SK-N-SH treated with all-trans-retinoic acid at 6 μM for 48 hours (cell line): ENCODE measurements at regions not wholly inside any gene's neighbourhood (a gene's known extent, or its start where the extent isn't known, plus 50 kb on each side); places are given as distances from the start of the nearest gene placed in this dataset.

Source experiments
- ATAC-seq: fragments of 200-7000 bp; cut with Tn5 transposase; 3 replicates; pipeline ENCODE4 v1.9.1; 2020; ENCODE audit warnings: mild to moderate bottlenecking, moderate library complexity
- ARNTL ChIP-seq: fragments of 450-650 bp; formaldehyde crosslinking; IDR thresholded peaks from 2 replicates; pipeline ENCODE4 v1.5.0; 2020; ENCODE audit warnings: low read depth, mild to moderate bottlenecking, moderate library complexity, borderline replicate concordance
- BACH2 ChIP-seq: fragments of 250-450 bp; sonication (Bioruptor Pico); IDR thresholded peaks from 2 replicates; pipeline ENCODE4 v1.9.0; 2021; ENCODE audit warnings: mild to moderate bottlenecking, borderline replicate concordance
- CSDC2 ChIP-seq: fragments of 250-450 bp; sonication (Bioruptor Pico); IDR thresholded peaks from 2 replicates; pipeline ENCODE4 v1.5.0; 2020; ENCODE audit warnings: mild to moderate bottlenecking, moderate library complexity
- CSRNP3 ChIP-seq: fragments of 250-450 bp; sonication (Bioruptor Pico); IDR thresholded peaks from 2 replicates; pipeline ENCODE4 v1.5.1; 2021; ENCODE audit warnings: mild to moderate bottlenecking, moderate library complexity
- ESRRG ChIP-seq: fragments of 250-450 bp; sonication (Bioruptor Pico); IDR thresholded peaks from 2 replicates; pipeline ENCODE4 v1.6.1; 2021; ENCODE audit warnings: mild to moderate bottlenecking
- GLIS3 ChIP-seq: fragments of 250-450 bp; sonication (Bioruptor Pico); IDR thresholded peaks from 2 replicates; pipeline ENCODE4 v1.5.0; 2020; ENCODE audit warnings: mild to moderate bottlenecking, moderate library complexity
- ISL1 ChIP-seq: fragments of 250-450 bp; sonication (Bioruptor Pico); IDR thresholded peaks from 2 replicates; pipeline ENCODE4 v2.1.2; 2022; ENCODE audit warnings: mild to moderate bottlenecking, moderate library complexity
- OSR1 ChIP-seq: fragments of 250-450 bp; sonication (Bioruptor Pico); IDR thresholded peaks from 2 replicates; pipeline ENCODE4 v1.8.0; 2022; ENCODE audit warnings: moderate library complexity, mild to moderate bottlenecking, inconsistent platforms
- PPARA ChIP-seq: fragments of 250-450 bp; sonication (Bioruptor Pico); IDR thresholded peaks from 2 replicates; pipeline ENCODE4 v1.5.0; 2020; ENCODE audit warnings: mild to moderate bottlenecking, borderline replicate concordance
- RARB ChIP-seq: fragments of 250-450 bp; sonication (Bioruptor Pico); IDR thresholded peaks from 2 replicates; pipeline ENCODE4 v1.8.0; 2021; ENCODE audit warnings: mild to moderate bottlenecking, moderate library complexity
- TOX ChIP-seq: fragments of 250-450 bp; sonication (Bioruptor Pico); IDR thresholded peaks from 2 replicates; pipeline ENCODE4 v1.8.0; 2021; ENCODE audit warnings: mild to moderate bottlenecking, moderate library complexity, borderline replicate concordance
- ZC3H10 ChIP-seq: fragments of 250-450 bp; sonication (Bioruptor Pico); IDR thresholded peaks from 2 replicates; pipeline ENCODE4 v1.5.1; 2021; ENCODE audit warnings: mild to moderate bottlenecking, moderate library complexity
- ZFP3 ChIP-seq: fragments of 250-450 bp; sonication (Bioruptor Pico); IDR thresholded peaks from 2 replicates; pipeline ENCODE4 v1.5.0; 2020; ENCODE audit warnings: mild to moderate bottlenecking, moderate library complexity
- ZFP30 ChIP-seq: fragments of 450-650 bp; formaldehyde crosslinking; IDR thresholded peaks from 2 replicates; pipeline ENCODE4 v1.5.0; 2022; ENCODE audit warnings: mild to moderate bottlenecking, moderate library complexity
- ZNF565 ChIP-seq: fragments of 450-650 bp; formaldehyde crosslinking; conservative IDR thresholded peaks from 2 replicates; pipeline ENCODE4 v1.5.0; 2020; ENCODE audit warnings: low read depth, mild to moderate bottlenecking, moderate library complexity
- ZNF70 ChIP-seq: fragments of 450-650 bp; formaldehyde crosslinking; IDR thresholded peaks from 2 replicates; pipeline ENCODE4 v1.5.0; 2020; ENCODE audit warnings: mild to moderate bottlenecking, moderate library complexity
- ZNF8 ChIP-seq: fragments of 450-650 bp; formaldehyde crosslinking; IDR thresholded peaks from 2 replicates; pipeline ENCODE4 v1.5.0; 2020; ENCODE audit warnings: mild to moderate bottlenecking, moderate library complexity
- TF ChIP-seq, protein P1 (sequence below): fragments of 250-450 bp; sonication (Bioruptor Pico); IDR thresholded peaks from 2 replicates; pipeline ENCODE4 v1.5.0; 2020; ENCODE audit warnings: mild to moderate bottlenecking, moderate library complexity
- TF ChIP-seq, protein P2 (sequence below): fragments of 250-450 bp; sonication (Bioruptor Pico); IDR thresholded peaks from 2 replicates; pipeline ENCODE4 v1.8.0; 2021; ENCODE audit warnings: low read depth, mild to moderate bottlenecking, moderate library complexity, borderline replicate concordance

GRCh38 chr4:187181054-187181453, 457.4 kb upstream of the FAT1 start:
- no peak for ATAC-seq
- TF ChIP-seq ZNF8 (CRISPR knock-in tag): no peak
- TF ChIP-seq CSDC2 (CRISPR knock-in tag): no peak
- no peak for TF ChIP-seq ZNF565 (CRISPR knock-in tag)
- no peak for TF ChIP-seq OSR1
- TF ChIP-seq BACH2 (CRISPR knock-in tag): no peak
- TF ChIP-seq ZNF70: no peak
- TF ChIP-seq, protein P1, sequence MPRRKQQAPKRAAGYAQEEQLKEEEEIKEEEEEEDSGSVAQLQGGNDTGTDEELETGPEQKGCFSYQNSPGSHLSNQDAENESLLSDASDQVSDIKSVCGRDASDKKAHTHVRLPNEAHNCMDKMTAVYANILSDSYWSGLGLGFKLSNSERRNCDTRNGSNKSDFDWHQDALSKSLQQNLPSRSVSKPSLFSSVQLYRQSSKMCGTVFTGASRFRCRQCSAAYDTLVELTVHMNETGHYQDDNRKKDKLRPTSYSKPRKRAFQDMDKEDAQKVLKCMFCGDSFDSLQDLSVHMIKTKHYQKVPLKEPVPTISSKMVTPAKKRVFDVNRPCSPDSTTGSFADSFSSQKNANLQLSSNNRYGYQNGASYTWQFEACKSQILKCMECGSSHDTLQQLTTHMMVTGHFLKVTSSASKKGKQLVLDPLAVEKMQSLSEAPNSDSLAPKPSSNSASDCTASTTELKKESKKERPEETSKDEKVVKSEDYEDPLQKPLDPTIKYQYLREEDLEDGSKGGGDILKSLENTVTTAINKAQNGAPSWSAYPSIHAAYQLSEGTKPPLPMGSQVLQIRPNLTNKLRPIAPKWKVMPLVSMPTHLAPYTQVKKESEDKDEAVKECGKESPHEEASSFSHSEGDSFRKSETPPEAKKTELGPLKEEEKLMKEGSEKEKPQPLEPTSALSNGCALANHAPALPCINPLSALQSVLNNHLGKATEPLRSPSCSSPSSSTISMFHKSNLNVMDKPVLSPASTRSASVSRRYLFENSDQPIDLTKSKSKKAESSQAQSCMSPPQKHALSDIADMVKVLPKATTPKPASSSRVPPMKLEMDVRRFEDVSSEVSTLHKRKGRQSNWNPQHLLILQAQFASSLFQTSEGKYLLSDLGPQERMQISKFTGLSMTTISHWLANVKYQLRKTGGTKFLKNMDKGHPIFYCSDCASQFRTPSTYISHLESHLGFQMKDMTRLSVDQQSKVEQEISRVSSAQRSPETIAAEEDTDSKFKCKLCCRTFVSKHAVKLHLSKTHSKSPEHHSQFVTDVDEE (CRISPR knock-in tag): no peak
- TF ChIP-seq RARB (CRISPR knock-in tag): no peak
- no peak for TF ChIP-seq ZFP3 (CRISPR knock-in tag)
- TF ChIP-seq PPARA: no peak
- TF ChIP-seq CSRNP3: no peak
- TF ChIP-seq TOX: no peak

- ATAC-seq: no peak
These were observed 459.7 kb upstream of the FAT1 start for GRCh38 chr4:187183346-187183745.

DNA sequence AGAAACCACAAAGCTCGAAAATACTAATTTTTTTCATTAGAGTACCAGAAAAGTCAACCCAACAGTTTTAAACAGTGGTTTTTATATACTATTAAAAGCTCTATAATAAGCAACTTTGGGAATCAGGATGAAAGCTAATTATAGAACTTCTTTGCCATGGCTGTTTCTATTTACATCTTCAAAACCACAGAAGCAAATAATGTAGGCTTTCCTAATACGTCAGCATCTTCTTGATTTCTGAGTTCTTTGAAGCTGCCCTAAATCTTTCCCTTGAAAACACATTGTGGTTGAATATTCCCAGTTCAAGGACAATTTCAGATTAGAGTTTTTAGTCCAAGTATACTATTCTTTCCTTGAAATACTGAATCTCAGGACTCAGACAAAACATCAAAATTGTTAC, 460.2 kb upstream of the FAT1 start:
- TF ChIP-seq ZFP30 (CRISPR knock-in tag): no peak
- TF ChIP-seq ARNTL (CRISPR knock-in tag): no peak
- no peak for TF ChIP-seq ISL1 (CRISPR knock-in tag)
- TF ChIP-seq RARB (CRISPR knock-in tag): no peak
- no peak for TF ChIP-seq ZFP3 (CRISPR knock-in tag)
- no peak for TF ChIP-seq PPARA
- TF ChIP-seq, protein P2, sequence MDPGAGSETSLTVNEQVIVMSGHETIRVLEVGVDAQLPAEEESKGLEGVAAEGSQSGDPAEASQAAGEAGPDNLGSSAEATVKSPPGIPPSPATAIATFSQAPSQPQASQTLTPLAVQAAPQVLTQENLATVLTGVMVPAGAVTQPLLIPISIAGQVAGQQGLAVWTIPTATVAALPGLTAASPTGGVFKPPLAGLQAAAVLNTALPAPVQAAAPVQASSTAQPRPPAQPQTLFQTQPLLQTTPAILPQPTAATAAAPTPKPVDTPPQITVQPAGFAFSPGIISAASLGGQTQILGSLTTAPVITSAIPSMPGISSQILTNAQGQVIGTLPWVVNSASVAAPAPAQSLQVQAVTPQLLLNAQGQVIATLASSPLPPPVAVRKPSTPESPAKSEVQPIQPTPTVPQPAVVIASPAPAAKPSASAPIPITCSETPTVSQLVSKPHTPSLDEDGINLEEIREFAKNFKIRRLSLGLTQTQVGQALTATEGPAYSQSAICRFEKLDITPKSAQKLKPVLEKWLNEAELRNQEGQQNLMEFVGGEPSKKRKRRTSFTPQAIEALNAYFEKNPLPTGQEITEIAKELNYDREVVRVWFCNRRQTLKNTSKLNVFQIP: no peak
- no peak for TF ChIP-seq GLIS3 (CRISPR knock-in tag)
- TF ChIP-seq, protein P1 (CRISPR knock-in tag): no peak

More at GRCh38 chr4:187183346-187183745, 459.7 kb upstream of the FAT1 start:
- TF ChIP-seq ISL1 (CRISPR knock-in tag) (no peak), CSDC2 (CRISPR knock-in tag) (no peak), ZC3H10 (CRISPR knock-in tag) (no peak), ZNF70 (no peak)

DNA sequence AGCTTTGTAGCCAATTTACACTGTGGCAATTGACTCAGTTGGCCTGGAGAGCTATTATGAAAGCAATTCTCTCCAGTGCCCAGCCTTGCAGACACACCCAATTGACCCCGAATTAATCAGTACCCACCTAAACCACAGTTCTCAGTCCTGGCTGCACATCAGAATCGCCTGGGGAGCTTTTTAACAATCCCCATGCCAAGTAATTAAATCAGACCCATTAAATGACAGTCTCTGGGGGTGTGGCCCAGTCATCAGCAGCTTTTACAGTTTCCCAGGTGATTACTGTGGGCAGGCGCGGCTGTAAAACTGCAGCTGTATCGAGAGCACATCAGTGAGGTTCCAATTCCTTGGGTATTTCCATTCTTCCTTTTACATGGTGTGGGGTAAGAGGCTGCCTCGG, 460.9 kb upstream of the FAT1 start:
- TF ChIP-seq PPARA: no peak
- no peak for TF ChIP-seq ZNF70
- TF ChIP-seq ZC3H10 (CRISPR knock-in tag): no peak
- TF ChIP-seq ZNF8 (CRISPR knock-in tag): no peak
- TF ChIP-seq, protein P2: no peak
- TF ChIP-seq CSDC2 (CRISPR knock-in tag): no peak
- TF ChIP-seq BACH2 (CRISPR knock-in tag): no peak
- no peak for TF ChIP-seq OSR1
- TF ChIP-seq GLIS3 (CRISPR knock-in tag): no peak
- no peak for TF ChIP-seq ESRRG (CRISPR knock-in tag)
- no peak for TF ChIP-seq ZFP3 (CRISPR knock-in tag)
- no peak for TF ChIP-seq TOX
- ATAC-seq: no peak

More for the DNA sequence above, 460.2 kb upstream of the FAT1 start:
- no peak for ATAC-seq
